IgD-negative memory B cell (primary cell): ENCODE measurements at regions not wholly inside any gene's neighbourhood (a gene's known extent, or its start where the extent isn't known, plus 50 kb on each side); places are given as distances from the start of the nearest gene placed in this dataset.

Source experiments
- H3K27ac Mint-ChIP-seq, 3 donors: one replicate each; pipeline ENCODE4 v1.8.0; 2020 to 2022; ENCODE audit warnings: mild to moderate bottlenecking in 3 of 3, mixed read lengths in 3 of 3, moderate library complexity in 1 of 3
- H3K27me3 Mint-ChIP-seq: one replicate; pipeline ENCODE4 v1.8.0; 2021; ENCODE audit warnings: mixed read lengths
- H3K36me3 Mint-ChIP-seq: one replicate; pipeline ENCODE4 v1.8.0; 2020; ENCODE audit warnings: mild to moderate bottlenecking, mixed read lengths
- H3K4me1 Mint-ChIP-seq, 3 donors: one replicate each; pipeline ENCODE4 v1.8.0; 2020 to 2022; ENCODE audit warnings: mixed read lengths in 3 of 3, mild to moderate bottlenecking in 1 of 3
- H3K4me3 Mint-ChIP-seq, 4 donors: one replicate each; pipeline ENCODE4 v1.8.0; 2020 to 2022; ENCODE audit warnings: mild to moderate bottlenecking in 4 of 4, mixed read lengths in 4 of 4, moderate library complexity in 3 of 4
- H3K9me3 Mint-ChIP-seq, 3 donors: one replicate each; pipeline ENCODE4 v1.8.0; 2020 to 2021; ENCODE audit warnings: mixed read lengths in 3 of 3, mild to moderate bottlenecking in 1 of 3

DNA sequence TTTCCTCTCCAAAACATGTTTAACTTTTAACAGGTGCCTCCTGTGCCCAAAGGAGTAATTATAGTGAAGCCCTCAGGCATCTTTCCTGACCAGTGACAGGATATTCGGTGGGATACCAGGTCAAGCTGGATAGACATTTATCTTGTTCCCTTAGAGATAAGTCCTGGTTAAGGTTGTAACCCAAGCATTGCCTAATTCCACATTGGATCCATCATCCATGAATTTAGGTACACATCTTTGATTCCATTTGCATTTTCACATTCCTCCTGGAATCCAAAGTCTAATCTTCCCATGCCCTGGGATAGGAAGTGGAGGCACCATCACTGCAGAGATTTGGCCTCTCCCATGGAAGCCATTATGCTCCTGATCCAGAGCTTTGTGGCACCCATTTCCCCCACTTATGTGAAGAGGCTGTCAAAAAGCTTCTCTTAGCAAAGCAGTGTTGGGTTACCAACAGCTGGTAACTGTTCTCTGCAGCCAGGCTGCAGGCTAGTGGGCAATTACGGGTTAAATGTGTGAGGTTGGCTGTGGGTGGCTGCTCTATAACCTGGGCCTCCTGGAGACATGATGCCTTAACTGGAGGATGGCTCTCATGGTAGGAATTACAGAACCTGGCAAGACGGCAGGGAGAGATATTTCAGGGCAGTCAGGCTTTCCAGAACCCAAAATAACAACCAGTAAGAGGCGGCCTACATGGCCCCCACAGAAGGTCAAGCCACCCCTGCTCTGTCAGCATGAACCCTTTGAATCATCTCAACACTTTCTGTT is 96.9 kb upstream of the VGLL2 start:
- Mint-ChIP-seq H3K27me3 (peaks cover 3% of the 10 kb centered on the region), H3K36me3 (no peaks in the 10 kb centered on the region), H3K4me3 (no peak overlapping the region), H3K9me3 (no peaks in the 10 kb centered on the region), H3K4me1 (no peaks in the 10 kb centered on the region), H3K27ac (no peak overlapping the region)

DNA sequence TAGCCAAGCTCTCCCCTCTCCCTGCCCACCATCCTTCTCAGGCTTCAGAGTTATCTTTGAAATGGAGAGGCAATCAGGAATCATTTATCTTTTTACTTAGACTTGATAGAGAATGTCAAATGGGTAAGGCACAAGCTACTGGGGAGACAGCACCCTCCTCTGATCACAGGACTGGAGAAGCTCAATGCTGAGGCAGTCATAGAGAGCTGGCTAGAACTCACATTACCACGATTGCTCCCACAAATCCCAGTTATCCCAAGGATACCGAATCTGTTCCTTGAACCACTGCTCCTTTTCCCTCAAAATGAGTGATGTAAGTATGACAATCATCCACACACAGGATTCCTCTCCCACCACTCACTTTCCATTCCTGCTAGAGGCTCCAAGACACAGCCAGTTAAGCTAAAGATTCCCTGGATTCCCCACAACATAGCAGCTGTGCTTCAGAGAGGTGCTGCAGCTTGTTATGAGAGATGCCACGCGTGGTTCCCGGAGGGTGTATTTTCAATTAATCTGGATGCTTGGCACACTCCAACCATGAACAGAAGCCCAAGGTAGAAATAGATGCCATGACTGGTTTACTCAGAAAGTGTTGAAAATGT is 96.2 kb upstream of the VGLL2 start:
- H3K4me3 Mint-ChIP-seq: no peak overlapping the region
- peaks cover 3% of the 10 kb centered on the region for H3K27me3 Mint-ChIP-seq
- H3K9me3 Mint-ChIP-seq: no peaks in the 10 kb centered on the region
- H3K4me1 Mint-ChIP-seq: no peaks in the 10 kb centered on the region
- H3K27ac Mint-ChIP-seq: no peak overlapping the region
- no peaks in the 10 kb centered on the region for H3K36me3 Mint-ChIP-seq

DNA sequence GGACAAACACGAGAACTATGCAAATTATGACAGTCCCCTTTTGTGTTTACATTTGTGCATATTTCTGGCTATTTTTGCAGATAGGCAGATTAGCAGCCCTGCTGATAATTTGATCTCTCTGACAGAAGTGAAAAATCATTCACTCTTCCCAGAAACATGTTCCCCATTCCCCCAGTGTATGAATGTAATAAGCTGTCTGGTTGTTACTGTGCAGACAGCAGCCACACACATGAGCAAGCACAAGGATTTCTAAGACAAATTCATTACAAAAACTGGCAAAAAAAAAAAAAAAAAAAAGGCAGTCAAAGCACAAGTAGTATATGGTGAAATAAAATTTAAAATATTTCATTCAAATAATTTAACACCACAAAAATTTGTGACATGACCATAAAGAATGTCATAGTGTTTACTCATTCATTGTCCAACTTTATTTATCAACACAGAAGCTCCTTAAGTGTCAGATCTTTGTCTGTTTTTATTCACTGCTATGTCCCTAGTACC is 95.5 kb upstream of the VGLL2 start:
- H3K4me3 Mint-ChIP-seq: no peak overlapping the region
- no peaks in the 10 kb centered on the region for H3K4me1 Mint-ChIP-seq
- no peaks in the 10 kb centered on the region for H3K9me3 Mint-ChIP-seq
- H3K36me3 Mint-ChIP-seq: no peaks in the 10 kb centered on the region
- no peak overlapping the region for H3K27ac Mint-ChIP-seq
- H3K27me3 Mint-ChIP-seq: peaks cover 3% of the 10 kb centered on the region

DNA sequence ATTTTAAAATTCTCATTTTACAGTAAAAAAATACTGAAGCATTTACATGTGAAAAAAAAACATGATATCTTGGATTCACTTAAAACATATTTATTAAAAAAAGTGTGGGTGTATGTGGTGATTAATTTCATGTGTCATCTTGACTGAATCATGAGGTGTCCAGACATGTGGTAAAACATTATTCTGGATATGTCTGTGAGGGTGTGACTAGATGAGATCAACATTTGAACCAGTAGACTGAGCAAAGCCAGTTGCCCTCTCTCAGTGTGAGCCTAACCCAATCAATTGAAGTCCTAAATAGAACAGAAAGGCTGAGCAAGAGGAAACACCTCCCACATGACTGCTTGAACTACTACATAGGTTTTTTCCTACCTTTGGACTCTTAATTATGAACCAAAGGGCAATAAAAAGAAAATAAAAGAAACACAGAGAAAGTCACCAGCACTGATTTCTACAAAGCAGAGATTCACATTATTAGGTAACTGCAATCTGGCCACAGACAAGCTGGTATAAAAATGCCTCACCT is 90.5 kb upstream of the VGLL2 start:
- no peaks in the 10 kb centered on the region for H3K4me1 Mint-ChIP-seq
- H3K36me3 Mint-ChIP-seq: no peaks in the 10 kb centered on the region
- H3K27ac Mint-ChIP-seq: no peak overlapping the region
- peaks cover 2 to 9% (median 8%) of the 10 kb centered on the region in 3 donors for H3K9me3 Mint-ChIP-seq
- no peak overlapping the region for H3K4me3 Mint-ChIP-seq
- H3K27me3 Mint-ChIP-seq: no peaks in the 10 kb centered on the region

DNA sequence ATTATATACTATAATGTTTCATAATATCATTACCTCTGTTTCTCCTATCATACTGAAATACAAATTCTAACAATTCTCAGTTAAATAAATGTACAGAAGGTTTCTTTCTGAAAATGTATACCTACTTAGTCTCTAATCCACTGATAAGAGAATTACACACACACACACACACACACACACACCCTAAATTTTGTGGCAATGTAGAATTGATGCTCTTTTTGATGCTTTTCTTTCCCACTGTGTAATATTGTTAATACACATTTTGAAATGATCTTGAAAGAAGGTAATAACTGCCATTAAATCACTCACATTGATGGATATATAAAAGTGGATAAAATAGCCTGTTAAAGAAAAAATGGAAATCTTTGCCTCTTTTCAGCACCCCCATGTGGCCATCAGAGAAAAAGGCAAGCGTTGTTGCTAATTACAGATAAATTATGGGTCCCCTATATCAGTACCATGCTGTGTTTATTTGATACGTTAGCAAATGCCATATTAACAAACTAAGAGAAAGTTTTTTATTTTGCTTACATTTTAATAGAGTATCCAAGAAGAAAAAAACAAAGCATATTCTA is 76.6 kb upstream of the VGLL2 start:
- no peaks in the 10 kb centered on the region for H3K9me3 Mint-ChIP-seq
- no peaks in the 10 kb centered on the region for H3K27me3 Mint-ChIP-seq
- no peak overlapping the region for H3K27ac Mint-ChIP-seq
- no peaks in the 10 kb centered on the region for H3K36me3 Mint-ChIP-seq
- no peaks in the 10 kb centered on the region for H3K4me1 Mint-ChIP-seq
- no peak overlapping the region for H3K4me3 Mint-ChIP-seq

DNA sequence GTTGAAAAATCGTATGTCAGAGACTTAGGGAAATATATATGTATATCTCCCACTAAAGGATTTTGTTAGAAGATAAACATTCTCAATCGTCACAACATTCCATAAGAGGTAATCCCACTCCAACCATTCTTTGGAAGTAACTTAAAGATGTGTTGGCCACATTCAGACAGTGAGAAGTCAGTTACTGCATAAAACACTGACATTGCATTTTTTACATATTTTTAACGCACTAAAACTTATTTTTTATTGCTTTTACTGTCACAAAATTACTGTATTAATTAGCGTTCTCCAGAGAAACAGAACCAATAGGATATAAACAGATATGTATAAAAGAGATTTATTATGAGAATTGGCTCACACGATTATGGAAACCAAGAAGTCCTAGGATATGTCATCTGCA is 74.3 kb upstream of the VGLL2 start:
- Mint-ChIP-seq H3K4me3 (no peak overlapping the region), H3K36me3 (no peaks in the 10 kb centered on the region), H3K4me1 (no peaks in the 10 kb centered on the region), H3K9me3 (no peaks in the 10 kb centered on the region), H3K27ac (no peak overlapping the region), H3K27me3 (peaks cover 1% of the 10 kb centered on the region)

DNA sequence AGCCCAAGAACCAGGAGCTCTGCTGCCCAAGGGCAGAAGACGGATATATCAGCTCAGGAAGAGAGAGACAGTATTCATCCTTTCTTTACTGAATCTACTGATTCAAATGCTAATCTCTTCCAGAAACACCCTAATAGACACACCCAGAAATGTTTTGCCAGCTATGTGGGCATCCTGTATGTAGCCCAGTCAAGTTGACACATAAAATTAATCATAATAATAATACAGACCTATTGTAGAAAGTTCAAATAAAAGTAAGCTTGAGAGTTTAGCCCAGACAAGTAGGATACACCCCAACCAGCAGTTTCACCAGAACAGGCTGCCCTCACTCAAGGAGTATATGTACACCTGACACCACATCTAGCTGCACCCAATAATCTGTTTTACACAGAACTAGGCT is 73.9 kb upstream of the VGLL2 start:
- peaks cover 1% of the 10 kb centered on the region for H3K27me3 Mint-ChIP-seq
- H3K4me1 Mint-ChIP-seq: no peaks in the 10 kb centered on the region
- H3K4me3 Mint-ChIP-seq: no peak overlapping the region
- no peaks in the 10 kb centered on the region for H3K36me3 Mint-ChIP-seq
- no peaks in the 10 kb centered on the region for H3K9me3 Mint-ChIP-seq
- H3K27ac Mint-ChIP-seq: no peak overlapping the region

DNA sequence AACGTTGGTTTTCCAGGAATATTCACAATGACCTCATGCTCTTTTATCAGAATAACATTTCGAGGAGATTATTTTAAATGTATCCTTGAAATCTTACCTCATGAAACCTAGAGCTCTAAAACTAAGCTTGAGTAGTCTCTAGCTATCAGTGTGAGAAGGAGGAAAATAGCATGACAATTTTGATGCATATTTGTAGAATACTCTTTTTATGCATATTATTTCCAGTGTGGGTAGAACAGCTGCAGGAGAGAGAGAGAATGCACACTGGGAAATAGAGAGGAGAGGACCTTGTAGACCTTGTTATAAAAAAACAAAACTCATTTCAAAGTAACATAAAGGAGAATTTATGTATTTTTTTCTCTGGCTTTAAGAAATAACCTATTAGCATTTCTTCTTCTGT is 71.1 kb upstream of the VGLL2 start:
- H3K36me3 Mint-ChIP-seq: no peaks in the 10 kb centered on the region
- peaks cover 1% of the 10 kb centered on the region for H3K27me3 Mint-ChIP-seq
- H3K4me1 Mint-ChIP-seq: no peaks in the 10 kb centered on the region
- no peak overlapping the region for H3K27ac Mint-ChIP-seq
- H3K9me3 Mint-ChIP-seq: peaks cover 0 to 1% (median 1%) of the 10 kb centered on the region in 3 donors
- H3K4me3 Mint-ChIP-seq: no peak overlapping the region

DNA sequence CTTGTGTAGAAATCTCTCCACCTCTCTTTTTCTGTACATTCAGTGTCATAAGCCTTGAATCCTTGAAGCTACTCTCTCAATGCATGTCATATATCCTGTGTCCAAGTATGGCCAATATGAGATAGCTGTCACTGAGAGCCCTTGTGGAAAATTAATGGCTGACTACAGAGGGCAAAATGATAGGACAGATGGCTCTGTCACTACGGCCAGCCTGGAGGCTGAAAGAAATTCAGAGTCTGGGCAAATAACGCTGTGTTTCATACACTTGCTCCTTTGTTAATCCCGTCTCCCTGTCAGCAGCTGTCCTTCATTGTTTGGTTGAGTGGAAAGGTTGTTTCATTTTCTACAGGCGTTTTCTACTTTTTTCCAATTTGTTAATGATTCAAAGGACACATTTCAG is 70.4 kb upstream of the VGLL2 start:
- Mint-ChIP-seq H3K4me1 (no peaks in the 10 kb centered on the region), H3K4me3 (no peak overlapping the region), H3K36me3 (no peaks in the 10 kb centered on the region), H3K9me3 (peaks cover 0 to 1% (median 1%) of the 10 kb centered on the region in 3 donors), H3K27me3 (peaks cover 1% of the 10 kb centered on the region), H3K27ac (no peak overlapping the region)

DNA sequence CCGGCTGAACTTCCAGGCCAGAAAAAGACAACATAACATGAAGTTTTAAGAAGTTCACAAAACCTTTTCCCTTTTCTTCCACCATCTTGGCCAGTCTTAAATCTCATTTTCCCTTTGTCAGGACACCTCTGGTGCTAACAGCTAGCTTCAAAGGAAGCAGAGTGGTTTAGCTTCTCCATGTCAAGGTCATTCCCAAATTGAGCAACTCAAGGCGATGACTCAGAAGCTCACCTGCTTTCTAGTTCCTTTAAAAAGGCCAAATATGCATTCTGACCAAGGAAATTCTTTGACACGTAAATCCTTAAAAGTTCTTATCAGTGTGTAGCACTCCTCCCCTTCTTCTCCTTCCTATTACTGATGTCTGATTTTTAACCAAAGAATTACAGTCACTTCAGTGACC is 69.6 kb upstream of the VGLL2 start:
- H3K4me1 Mint-ChIP-seq: no peaks in the 10 kb centered on the region
- H3K27ac Mint-ChIP-seq: no peak overlapping the region
- no peaks in the 10 kb centered on the region for H3K36me3 Mint-ChIP-seq
- H3K9me3 Mint-ChIP-seq: peaks cover 0 to 1% (median 1%) of the 10 kb centered on the region in 3 donors
- no peak overlapping the region for H3K4me3 Mint-ChIP-seq
- H3K27me3 Mint-ChIP-seq: peaks cover 1% of the 10 kb centered on the region

DNA sequence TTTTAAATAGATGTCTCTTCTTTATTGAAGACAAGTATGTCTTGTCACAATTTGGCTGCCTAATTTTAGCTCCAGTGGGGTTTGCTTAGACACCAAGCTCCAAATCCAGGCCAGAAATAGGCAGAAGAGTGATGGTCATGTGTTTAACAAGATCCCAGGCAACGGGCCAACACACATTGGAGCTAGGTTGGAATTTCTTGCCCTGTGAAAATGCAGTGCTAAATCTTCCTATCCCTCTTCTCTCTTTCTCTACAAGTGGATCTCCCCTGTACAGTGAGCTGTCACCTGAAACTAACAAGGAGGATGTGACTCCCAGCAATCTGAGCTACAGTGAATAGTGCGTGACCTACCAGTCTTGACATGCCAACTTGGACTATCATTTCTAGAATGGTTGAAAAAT is 65.3 kb upstream of the VGLL2 start:
- H3K27me3 Mint-ChIP-seq: peaks cover 1% of the 10 kb centered on the region
- no peak overlapping the region for H3K27ac Mint-ChIP-seq
- H3K9me3 Mint-ChIP-seq: peaks cover 0 to 1% (median 1%) of the 10 kb centered on the region in 3 donors
- H3K36me3 Mint-ChIP-seq: no peaks in the 10 kb centered on the region
- H3K4me3 Mint-ChIP-seq: no peak overlapping the region
- H3K4me1 Mint-ChIP-seq: no peaks in the 10 kb centered on the region

DNA sequence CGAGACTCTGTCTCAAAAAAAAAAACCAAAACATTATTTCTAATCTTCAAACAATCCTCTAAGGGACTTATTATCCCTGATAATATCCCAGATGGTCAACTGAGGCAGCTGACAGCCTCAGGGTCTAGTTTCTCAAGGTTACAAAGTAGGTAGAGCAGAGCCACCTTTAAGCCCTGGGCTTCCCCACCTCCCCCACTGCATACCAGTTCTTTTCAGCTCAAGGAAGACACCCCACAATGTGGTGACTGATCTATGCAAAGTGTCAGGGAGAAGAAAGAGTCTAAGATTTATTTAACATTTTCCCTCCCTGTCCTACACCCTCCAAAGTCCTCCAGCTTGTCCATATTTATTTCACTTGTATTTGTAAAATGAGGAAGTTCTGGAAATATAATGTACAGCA is 60.5 kb upstream of the VGLL2 start:
- no peak overlapping the region for H3K4me3 Mint-ChIP-seq
- H3K27ac Mint-ChIP-seq: no peak overlapping the region
- H3K4me1 Mint-ChIP-seq: no peaks in the 10 kb centered on the region
- no peaks in the 10 kb centered on the region for H3K27me3 Mint-ChIP-seq
- peaks cover 0 to 6% (median 5%) of the 10 kb centered on the region in 3 donors for H3K9me3 Mint-ChIP-seq
- peaks cover 4% of the 10 kb centered on the region for H3K36me3 Mint-ChIP-seq

DNA sequence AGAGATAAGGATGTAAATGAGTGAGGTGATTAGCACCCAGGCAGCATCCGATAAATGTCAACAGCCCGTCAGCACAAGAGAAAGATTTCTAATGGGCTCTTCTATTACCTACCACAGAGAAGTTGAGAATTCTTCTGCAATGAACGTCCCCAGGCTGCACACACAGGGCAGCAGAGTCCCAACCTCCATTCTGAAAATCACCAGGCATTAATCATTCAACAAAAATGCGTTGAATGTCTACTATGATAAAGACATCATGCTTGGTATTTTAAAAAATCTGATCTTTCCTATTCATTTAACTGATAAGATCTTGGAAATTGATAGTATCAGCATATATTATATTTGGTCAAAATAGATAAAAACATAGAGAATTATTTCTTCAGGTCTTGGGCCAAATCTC is 59.5 kb upstream of the VGLL2 start:
- no peaks in the 10 kb centered on the region for H3K4me1 Mint-ChIP-seq
- no peaks in the 10 kb centered on the region for H3K27me3 Mint-ChIP-seq
- peaks cover 0 to 7% (median 5%) of the 10 kb centered on the region in 3 donors for H3K9me3 Mint-ChIP-seq
- no peak overlapping the region for H3K4me3 Mint-ChIP-seq
- H3K36me3 Mint-ChIP-seq: peaks cover 4% of the 10 kb centered on the region
- H3K27ac Mint-ChIP-seq: no peak overlapping the region

DNA sequence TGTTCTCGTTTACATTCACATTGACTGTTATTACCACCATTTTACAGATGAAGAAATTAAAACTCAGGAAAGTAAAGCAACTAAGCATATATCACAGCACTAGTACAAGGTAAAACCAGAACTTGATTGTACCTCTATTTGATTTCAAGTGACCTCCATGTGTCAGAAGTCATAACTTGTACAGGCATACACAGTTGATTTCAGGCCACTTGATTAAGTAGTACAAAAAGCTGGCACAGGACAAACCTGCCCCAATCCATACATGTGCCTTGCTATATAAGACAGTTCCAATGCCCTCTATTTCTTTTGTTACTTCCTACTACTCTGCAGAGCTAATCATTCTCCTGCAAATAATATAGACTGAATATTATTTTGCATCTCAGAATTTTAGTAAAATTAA is 58.8 kb upstream of the VGLL2 start:
- Mint-ChIP-seq H3K4me1 (no peaks in the 10 kb centered on the region), H3K27me3 (peaks cover 1% of the 10 kb centered on the region), H3K36me3 (peaks cover 4% of the 10 kb centered on the region), H3K4me3 (no peak overlapping the region), H3K27ac (no peak overlapping the region), H3K9me3 (peaks cover 0 to 9% (median 5%) of the 10 kb centered on the region in 3 donors)

DNA sequence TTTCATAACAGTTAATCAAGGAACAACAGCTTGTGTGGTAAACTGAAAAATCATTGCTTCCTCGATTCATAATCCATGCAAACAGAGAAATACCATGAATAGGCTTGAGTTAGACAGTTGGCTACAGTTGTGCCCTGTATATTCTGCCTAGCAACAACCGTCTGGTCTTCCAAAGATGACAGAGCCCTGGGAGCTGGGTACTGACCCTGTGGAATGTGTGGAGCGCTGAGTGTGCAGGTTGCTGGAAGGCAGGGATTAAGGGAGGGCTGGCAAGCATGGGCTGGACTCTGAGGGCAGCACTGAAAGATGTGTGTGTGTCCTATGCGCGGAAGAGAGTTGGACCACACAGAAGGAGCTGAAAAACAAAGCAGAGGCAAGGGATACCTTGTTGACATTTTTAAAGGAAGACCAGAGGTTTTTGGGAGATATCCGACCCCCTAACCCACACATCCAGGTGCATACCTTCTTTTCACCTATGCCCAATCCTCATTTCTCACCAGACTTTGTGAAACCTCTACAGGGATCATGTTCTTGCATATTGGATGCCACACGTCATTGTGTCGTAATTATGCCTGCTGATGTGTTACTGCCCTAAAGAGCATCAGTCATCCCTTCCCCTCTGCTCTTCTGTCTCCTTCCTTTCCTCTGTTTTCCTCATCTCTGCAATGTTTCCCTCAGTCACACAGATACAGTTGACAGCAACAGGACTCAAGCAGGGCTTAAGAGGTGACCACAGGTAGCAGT is 58.2 kb upstream of the VGLL2 start:
- Mint-ChIP-seq H3K36me3 (peaks cover 4% of the 10 kb centered on the region), H3K4me3 (no peak overlapping the region), H3K27me3 (peaks cover 1% of the 10 kb centered on the region), H3K9me3 (peaks cover 0 to 11% (median 5%) of the 10 kb centered on the region in 3 donors), H3K4me1 (no peaks in the 10 kb centered on the region), H3K27ac (no peak overlapping the region)
